CD4-positive, alpha-beta memory T cell (primary cell): ENCODE measurements at regions not wholly inside any gene's neighbourhood (a gene's known extent, or its start where the extent isn't known, plus 50 kb on each side); places are given as distances from the start of the nearest gene placed in this dataset.
"Not testable (repeated sequence)": the region's sequence is repeated elsewhere in the genome, so short reads cannot be mapped to it uniquely, and the experiment has no call there.

ENCODE experiments used
- CTCF ChIA-PET: fragments of 350-600 bp; sonication (Branson Sonifier 250); formaldehyde crosslinking; loops from one replicate; lab custom pipeline; 2021; ENCODE audit warnings: inconsistent platforms; ENCODE audit not compliant: partially characterized antibody; lab: Charles Lee
- POLR2A ChIA-PET: fragments of 350-600 bp; sonication (Branson Sonifier 250); formaldehyde crosslinking; loops from one replicate; lab custom pipeline; 2021; ENCODE audit not compliant: partially characterized antibody; lab: Charles Lee
- DNase-seq, 5 donors: peaks; one replicate each; pipeline versions ENCODE4 v3.0.0 to v3.0.0-alpha.2; 2020 to 2022; ENCODE audit warnings: mixed read lengths in 1 of 5
- H3K27ac ChIP-seq: one replicate; pipeline ENCODE4 v1.7.0; 2013; ENCODE audit warnings: low read depth, low read length
- H3K27me3 ChIP-seq: 2 replicates; pipeline ENCODE4 v1.7.0; 2013; ENCODE audit warnings: mild to moderate bottlenecking, low read length, moderate library complexity; ENCODE audit not compliant: insufficient read depth
- H3K36me3 ChIP-seq: 2 replicates; pipeline ENCODE4 v1.7.0; 2013; ENCODE audit warnings: mild to moderate bottlenecking, low read length, moderate library complexity; ENCODE audit not compliant: insufficient read depth
- H3K4me1 ChIP-seq: 2 replicates; pipeline ENCODE4 v1.7.0; 2013; ENCODE audit warnings: mild to moderate bottlenecking, low read length, moderate library complexity; ENCODE audit not compliant: insufficient read depth
- H3K4me3 ChIP-seq, 2 donors: one replicate each; pipeline ENCODE4 v1.7.0; 2013; ENCODE audit warnings: low read length in 2 of 2, mild to moderate bottlenecking in 1 of 2
- H3K9me3 ChIP-seq, 2 donors: one replicate each; pipeline ENCODE4 v1.7.0; 2013; ENCODE audit warnings: low read length in 2 of 2, control low read depth in 1 of 2; ENCODE audit not compliant: control insufficient read depth in 1 of 2
- H3K27ac Mint-ChIP-seq, 7 donors: one replicate each; pipeline ENCODE4 v1.8.0; 2020 to 2021; ENCODE audit warnings: mixed read lengths in 7 of 7, mild to moderate bottlenecking in 6 of 7, inconsistent platforms in 3 of 7, moderate library complexity in 3 of 7
- H3K27me3 Mint-ChIP-seq, 2 donors: one replicate each; pipeline ENCODE4 v1.8.0; 2020 to 2021; ENCODE audit warnings: mixed read lengths in 2 of 2
- H3K36me3 Mint-ChIP-seq, 2 donors: one replicate each; pipeline ENCODE4 v1.8.0; 2020 to 2021; ENCODE audit warnings: mixed read lengths in 2 of 2, inconsistent platforms in 1 of 2, mild to moderate bottlenecking in 1 of 2
- H3K4me1 Mint-ChIP-seq, 4 donors: one replicate each; pipeline ENCODE4 v1.8.0; 2020 to 2021; ENCODE audit warnings: mixed read lengths in 4 of 4, mild to moderate bottlenecking in 1 of 4
- H3K4me3 Mint-ChIP-seq, 8 donors: one replicate each; pipeline ENCODE4 v1.8.0; 2020 to 2021; ENCODE audit warnings: mixed read lengths in 8 of 8, mild to moderate bottlenecking in 7 of 8, moderate library complexity in 6 of 8, inconsistent platforms in 3 of 8
- H3K9me3 Mint-ChIP-seq, 8 donors: one replicate each; pipeline ENCODE4 v1.8.0; 2020 to 2021; ENCODE audit warnings: mixed read lengths in 8 of 8, mild to moderate bottlenecking in 5 of 8, inconsistent platforms in 3 of 8, moderate library complexity in 1 of 8
- intact Hi-C: fragments of 100-400 bp; cut with micrococcal nuclease; formaldehyde crosslinking; loops from one replicate; pipeline ENCODE4 v1.15.1; 2023

- H3K9me3 ChIP-seq, H3K27ac ChIP-seq, H3K36me3 Mint-ChIP-seq, intact Hi-C loops, H3K4me1 Mint-ChIP-seq, H3K4me3 Mint-ChIP-seq, POLR2A ChIA-PET, H3K9me3 Mint-ChIP-seq, H3K36me3 ChIP-seq, H3K27me3 Mint-ChIP-seq, DNase-seq, CTCF ChIA-PET, H3K27me3 ChIP-seq, H3K27ac Mint-ChIP-seq, H3K4me3 ChIP-seq, H3K4me1 ChIP-seq: not testable (repeated sequence)
Measured at GRCh38 chr15:20275373-20275967, 266.1 kb downstream of the GOLGA6L6 start.

GRCh38 chr15:20272422-20273184 lies 269.0 kb downstream of the GOLGA6L6 start:
- Histone ChIP-seq H3K9me3 (no peaks in the 10 kb centered on the region), H3K27ac (no peak overlapping the region), H3K36me3 (no peaks in the 10 kb centered on the region), H3K27me3 (no peaks in the 10 kb centered on the region), H3K4me3 (no peak overlapping the region), H3K4me1 (no peaks in the 10 kb centered on the region)
- CTCF ChIA-PET, result no interaction called here
- no peak overlapping the region for H3K4me3 Mint-ChIP-seq
- DNase-seq, result no peak
- H3K36me3 Mint-ChIP-seq, result no peaks in the 10 kb centered on the region
- POLR2A ChIA-PET, result no interaction called here
- H3K4me1 Mint-ChIP-seq, result no peaks in the 10 kb centered on the region
- H3K27ac Mint-ChIP-seq, result no peak overlapping the region
- intact Hi-C loops, result no loop called here
- H3K27me3 Mint-ChIP-seq, result no peaks in the 10 kb centered on the region
- no peaks in the 10 kb centered on the region for H3K9me3 Mint-ChIP-seq

GRCh38 chr15:20271647-20272046 lies 270.0 kb downstream of the GOLGA6L6 start:
- H3K4me3 Mint-ChIP-seq, result no peak overlapping the region
- H3K27ac ChIP-seq, result no peak overlapping the region
- no peaks in the 10 kb centered on the region for H3K4me1 Mint-ChIP-seq
- ChIA-PET CTCF (no interaction called here), POLR2A (no interaction called here)
- no peak for DNase-seq
- no peak overlapping the region for H3K27ac Mint-ChIP-seq
- no peaks in the 10 kb centered on the region for H3K36me3 Mint-ChIP-seq
- no peaks in the 10 kb centered on the region for H3K27me3 Mint-ChIP-seq
- intact Hi-C loops, result no loop called here
- no peaks in the 10 kb centered on the region for H3K27me3 ChIP-seq
- H3K9me3 Mint-ChIP-seq, result no peaks in the 10 kb centered on the region
- H3K36me3 ChIP-seq, result no peaks in the 10 kb centered on the region
- no peaks in the 10 kb centered on the region for H3K4me1 ChIP-seq
- no peaks in the 10 kb centered on the region for H3K9me3 ChIP-seq
- H3K4me3 ChIP-seq, result no peak overlapping the region

DNA sequence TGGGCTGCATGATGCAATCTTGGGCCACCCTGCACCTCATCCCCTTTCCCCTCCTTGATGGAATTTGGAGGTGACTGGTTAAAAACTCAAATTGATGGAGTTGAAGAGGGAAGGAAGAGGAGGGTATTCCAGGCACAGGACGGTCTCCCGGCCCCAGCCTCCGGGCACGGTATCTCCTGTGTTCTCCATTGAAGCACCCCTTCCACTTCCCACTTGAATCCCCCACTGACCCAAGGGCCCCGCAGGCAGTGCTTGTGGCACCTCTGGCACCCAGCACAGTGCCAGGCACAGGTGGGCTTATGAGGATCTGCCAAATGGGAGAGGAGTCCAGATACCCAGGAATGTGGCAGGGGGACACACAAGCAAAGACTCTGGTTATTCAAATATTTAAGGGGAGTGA lies 271.6 kb downstream of the GOLGA6L6 start:
- H3K4me1 ChIP-seq, H3K4me3 Mint-ChIP-seq, H3K27me3 Mint-ChIP-seq, H3K36me3 Mint-ChIP-seq, H3K9me3 Mint-ChIP-seq, H3K9me3 ChIP-seq, intact Hi-C loops, H3K4me1 Mint-ChIP-seq, CTCF ChIA-PET, H3K27me3 ChIP-seq, H3K27ac Mint-ChIP-seq, H3K4me3 ChIP-seq, POLR2A ChIA-PET, H3K27ac ChIP-seq, DNase-seq, H3K36me3 ChIP-seq: not testable (repeated sequence)

DNA sequence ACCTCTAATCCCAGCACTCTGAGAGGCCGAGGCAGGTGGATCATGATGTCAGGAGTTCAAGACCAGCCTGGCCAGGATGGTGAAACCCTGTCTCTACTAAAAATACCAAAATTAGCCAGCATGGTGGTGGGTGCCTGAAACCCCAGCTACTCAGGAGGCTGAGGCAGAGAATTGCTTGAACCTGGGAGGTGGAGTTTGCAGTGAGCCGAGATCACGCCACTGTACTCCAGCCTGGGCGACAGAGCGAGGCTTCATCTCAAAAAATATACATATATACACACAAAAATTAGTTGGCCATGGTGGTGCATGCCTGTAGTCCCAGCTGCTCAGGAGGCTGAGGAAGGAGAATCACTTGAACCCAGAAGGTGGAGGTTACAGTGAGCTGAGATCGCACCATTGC lies 273.6 kb downstream of the GOLGA6L6 start:
- intact Hi-C loops, H3K27ac ChIP-seq, CTCF ChIA-PET, H3K4me1 Mint-ChIP-seq, H3K36me3 Mint-ChIP-seq, POLR2A ChIA-PET, H3K9me3 ChIP-seq, H3K27ac Mint-ChIP-seq, H3K4me3 ChIP-seq, DNase-seq, H3K27me3 Mint-ChIP-seq, H3K9me3 Mint-ChIP-seq, H3K4me3 Mint-ChIP-seq, H3K27me3 ChIP-seq, H3K4me1 ChIP-seq, H3K36me3 ChIP-seq: not testable (repeated sequence)

- H3K4me1 Mint-ChIP-seq, H3K4me3 ChIP-seq, H3K27me3 Mint-ChIP-seq, POLR2A ChIA-PET, H3K4me3 Mint-ChIP-seq, H3K27ac ChIP-seq, H3K36me3 Mint-ChIP-seq, H3K9me3 ChIP-seq, H3K9me3 Mint-ChIP-seq, H3K27me3 ChIP-seq, DNase-seq, H3K4me1 ChIP-seq, H3K27ac Mint-ChIP-seq, H3K36me3 ChIP-seq, CTCF ChIA-PET, intact Hi-C loops: not testable (repeated sequence)
Measured at GRCh38 chr15:20267051-20267730, 274.4 kb downstream of the GOLGA6L6 start.

GRCh38 chr15:20265710-20266109 lies 275.9 kb downstream of the GOLGA6L6 start:
- H3K4me1 Mint-ChIP-seq, H3K27ac Mint-ChIP-seq, H3K27me3 ChIP-seq, H3K27me3 Mint-ChIP-seq, DNase-seq, H3K27ac ChIP-seq, H3K36me3 Mint-ChIP-seq, H3K4me3 Mint-ChIP-seq, H3K4me3 ChIP-seq, CTCF ChIA-PET, H3K36me3 ChIP-seq, H3K4me1 ChIP-seq, intact Hi-C loops, H3K9me3 Mint-ChIP-seq, POLR2A ChIA-PET, H3K9me3 ChIP-seq: not testable (repeated sequence)
